H1 (cell line): ENCODE measurements at regions not wholly inside any gene's neighbourhood (a gene's known extent, or its start where the extent isn't known, plus 50 kb on each side); places are given as distances from the start of the nearest gene placed in this dataset.

Experiments
- CTCF ChIA-PET: fragments of 300-600 bp; sonication (Branson Sonifier 250); formaldehyde crosslinking; loops from one replicate; lab custom pipeline; 2021; ENCODE audit not compliant: partially characterized antibody; lab: Charles Lee
- POLR2A ChIA-PET: fragments of 300-600 bp; sonication (Branson Sonifier 250); formaldehyde crosslinking; loops from one replicate; lab custom pipeline; 2021; ENCODE audit warnings: inconsistent platforms; ENCODE audit not compliant: partially characterized antibody; lab: Charles Lee
- DNase-seq, 2 experiments: peaks; one replicate each; pipeline versions ENCODE4 v3.0.0 to v3.0.0-alpha.2; 2010 to 2022; ENCODE audit warnings: low spot score in 2 of 2, low read depth in 1 of 2, mixed read lengths in 1 of 2
- FAIRE-seq: peaks from 2 replicates; lab custom pipeline; 2011; peaks lifted over from hg19 to GRCh38; lab: Jason Lieb, UNC
- H2AFZ ChIP-seq: 2 replicates; pipeline ENCODE4 v1.8.1; 2012; ENCODE audit warnings: low read length, inconsistent platforms
- H2AK5ac ChIP-seq: 2 replicates; pipeline ENCODE4 v1.6.1; 2013; ENCODE audit warnings: low read depth, low read length
- H2BK120ac ChIP-seq: replicated peaks from 2 replicates; pipeline ENCODE3; 2013; ENCODE audit warnings: low read depth, low read length, inconsistent platforms
- H2BK12ac ChIP-seq: 2 replicates; pipeline ENCODE4 v1.6.1; 2013; ENCODE audit warnings: low read depth, low read length
- H2BK15ac ChIP-seq: 2 replicates; pipeline ENCODE4 v1.6.1; 2013; ENCODE audit warnings: low read length
- H2BK20ac ChIP-seq: 2 replicates; pipeline ENCODE4 v1.6.1; 2013; ENCODE audit warnings: low read length
- H2BK5ac ChIP-seq: 2 replicates; pipeline ENCODE4 v1.6.1; 2013; ENCODE audit warnings: low read depth, low read length
- H3K14ac ChIP-seq: 2 replicates; pipeline ENCODE4 v1.6.1; 2013; ENCODE audit warnings: inconsistent platforms; ENCODE audit not compliant: insufficient read length
- H3K18ac ChIP-seq: 2 replicates; pipeline ENCODE4 v1.6.1; 2013; ENCODE audit warnings: low read length; ENCODE audit errors: extremely low read depth
- H3K23ac ChIP-seq: 2 replicates; pipeline ENCODE4 v1.6.1; 2013; ENCODE audit warnings: inconsistent platforms; ENCODE audit not compliant: insufficient read length
- H3K23me2 ChIP-seq: 2 replicates; pipeline ENCODE4 v1.6.1; 2013; ENCODE audit warnings: low read depth, low read length
- H3K27ac ChIP-seq: 2 replicates; pipeline ENCODE4 v1.6.1; 2011; ENCODE audit warnings: low read depth, low read length, inconsistent platforms
- H3K27me3 ChIP-seq, 4 experiments: replicated peaks in 1 of 4; 1 replicate in 1 of 4; 2 replicates in 3 of 4; pipeline versions ENCODE4 v1.6.1 to v1.8.1; 2011 to 2013; ENCODE audit warnings: low read length in 3 of 4, mild to moderate bottlenecking in 3 of 4, inconsistent platforms in 2 of 4, mixed read lengths in 2 of 4, moderate library complexity in 1 of 4; ENCODE audit not compliant: control insufficient read depth in 3 of 4, insufficient read depth in 3 of 4; ENCODE audit errors: extremely low read depth in 1 of 4
- H3K36me3 ChIP-seq, 4 experiments: 2 replicates each; pipeline versions ENCODE4 v1.6.1 to v1.8.1; 2011 to 2013; ENCODE audit warnings: mild to moderate bottlenecking in 4 of 4, low read length in 3 of 4, moderate library complexity in 2 of 4, control low read depth in 1 of 4, inconsistent platforms in 1 of 4; ENCODE audit not compliant: insufficient read depth in 4 of 4, control insufficient read depth in 2 of 4
- H3K4ac ChIP-seq: replicated peaks from 2 replicates; pipeline ENCODE3; 2013; ENCODE audit warnings: low read length, low read depth, mixed read lengths, inconsistent platforms; ENCODE audit not compliant: insufficient read length
- H3K4me1 ChIP-seq, 4 experiments: replicated peaks in 1 of 4; 1 replicate in 1 of 4; 2 replicates in 3 of 4; pipeline versions ENCODE4 v1.6.1 to v1.8.1; 2011 to 2013; ENCODE audit warnings: low read length in 3 of 4, inconsistent platforms in 2 of 4, mixed read lengths in 1 of 4; ENCODE audit not compliant: insufficient read depth in 4 of 4, control insufficient read depth in 3 of 4
- H3K4me2 ChIP-seq, 2 experiments: 2 replicates each; pipeline versions ENCODE4 v1.6.1 to v1.8.1; 2011 to 2013; ENCODE audit warnings: low read depth in 2 of 2, low read length in 2 of 2, control low read depth in 1 of 2, inconsistent platforms in 1 of 2, mild to moderate bottlenecking in 1 of 2; ENCODE audit not compliant: insufficient read depth in 1 of 2
- H3K4me3 ChIP-seq, 4 experiments: fragments of 200-600, 300-600 bp in 1 of 4; sonication (generic), shearing (Covaris generic), sonication (Bioruptor Twin) in 1 of 4; 2 replicates each; pipeline versions ENCODE4 v1.5.1 to v1.8.1; 2011 to 2016; ENCODE audit warnings: low read length in 4 of 4, low read depth in 3 of 4, control low read depth in 2 of 4, inconsistent platforms in 2 of 4, mild to moderate bottlenecking in 2 of 4, mixed read lengths in 1 of 4, moderate library complexity in 1 of 4; ENCODE audit not compliant: insufficient read depth in 2 of 4; ENCODE audit errors: extremely low read depth in 1 of 4
- H3K56ac ChIP-seq: replicated peaks from 2 replicates; pipeline ENCODE3; 2013; ENCODE audit warnings: low read depth, mild to moderate bottlenecking, mixed read lengths, low read length, inconsistent platforms; ENCODE audit not compliant: insufficient read length
- H3K79me1 ChIP-seq: 2 replicates; pipeline ENCODE4 v1.6.1; 2013; ENCODE audit warnings: low read depth, low read length, control low read depth
- H3K79me2 ChIP-seq, 2 experiments: 2 replicates each; pipeline versions ENCODE4 v1.6.1 to v1.8.1; 2012 to 2013; ENCODE audit warnings: low read length in 2 of 2, mild to moderate bottlenecking in 2 of 2, inconsistent platforms in 1 of 2; ENCODE audit not compliant: insufficient read depth in 2 of 2, control insufficient read depth in 1 of 2
- H3K9ac ChIP-seq, 4 experiments: replicated peaks in 1 of 4; 1 replicate in 1 of 4; 2 replicates in 3 of 4; pipeline versions ENCODE4 v1.6.1 to v1.8.1; 2011 to 2013; ENCODE audit warnings: low read depth in 3 of 4, low read length in 3 of 4, control low read depth in 2 of 4, mild to moderate bottlenecking in 2 of 4, moderate library complexity in 2 of 4, inconsistent platforms in 1 of 4; ENCODE audit errors: extremely low read depth in 1 of 4
- H3K9me3 ChIP-seq, 2 experiments: 2 replicates each; pipeline versions ENCODE4 v1.6.1 to v1.8.1; 2012 to 2013; ENCODE audit warnings: mild to moderate bottlenecking in 2 of 2, moderate library complexity in 2 of 2, control low read depth in 1 of 2, inconsistent platforms in 1 of 2, low read depth in 1 of 2, low read length in 1 of 2, mixed read lengths in 1 of 2; ENCODE audit not compliant: insufficient read depth in 2 of 2
- H4K20me1 ChIP-seq, 2 experiments: replicated peaks in 1 of 2; 2 replicates each; pipeline versions ENCODE3 to v1.8.1; 2011 to 2013; ENCODE audit warnings: inconsistent platforms in 2 of 2, low read length in 2 of 2, mild to moderate bottlenecking in 1 of 2; ENCODE audit not compliant: insufficient read depth in 2 of 2, control insufficient read depth in 1 of 2
- H4K5ac ChIP-seq: 2 replicates; pipeline ENCODE4 v1.6.1; 2013; ENCODE audit warnings: low read length, low read depth, mixed read lengths, inconsistent platforms; ENCODE audit not compliant: insufficient read length
- H4K8ac ChIP-seq: 2 replicates; pipeline ENCODE4 v1.8.0; 2013; ENCODE audit warnings: mild to moderate bottlenecking, moderate library complexity, low read length, inconsistent platforms; ENCODE audit not compliant: insufficient read depth; ENCODE audit errors: extremely low read depth
- H4K91ac ChIP-seq: replicated peaks from 2 replicates; pipeline ENCODE3; 2013; ENCODE audit warnings: low read length, mixed read lengths, inconsistent platforms; ENCODE audit not compliant: insufficient read length
- ASH2L ChIP-seq: fragments of 200-600, 300-600 bp; sonication (generic); IDR thresholded peaks from one replicate; pipeline ENCODE4 v1.7.1; 2017; ENCODE audit warnings: low read length
- CEBPB ChIP-seq: IDR thresholded peaks from 2 replicates; pipeline ENCODE4 v1.6.1; 2012; ENCODE audit warnings: low read depth, low read length
- FOSL1 ChIP-seq: IDR thresholded peaks from 2 replicates; pipeline ENCODE4 v1.6.1; 2011; ENCODE audit warnings: mild to moderate bottlenecking, low read depth, low read length, moderate library complexity; ENCODE audit not compliant: insufficient read depth
- PHF8 ChIP-seq: fragments of 200-600 bp; sonication (generic); conservative IDR thresholded peaks from 2 replicates; pipeline ENCODE4 v1.7.1; 2012; ENCODE audit warnings: low read depth, mild to moderate bottlenecking, inconsistent platforms, low read length, moderate library complexity
- SUZ12 ChIP-seq: fragments of 200-600 bp; sonication (generic); IDR thresholded peaks from 2 replicates; pipeline ENCODE4 v1.6.1; 2012; ENCODE audit warnings: mild to moderate bottlenecking, inconsistent platforms, low read length, moderate library complexity, mixed read lengths
- WGBS, 2 experiments: shearing (Covaris generic) in 1 of 2; methylation state at CpG; one replicate each; pipeline versions ENCODE4 v1.1.6 to v1.1.7; 2013 to 2015; ENCODE audit warnings: low lambda C conversion rate in 2 of 2, mixed read lengths in 2 of 2, inconsistent platforms in 1 of 2, low coverage in 1 of 2, missing lambda C conversion rate in 1 of 2; ENCODE audit not compliant: insufficient replicate concordance in 2 of 2, insufficient coverage in 1 of 2, insufficient read length in 1 of 2; ENCODE audit errors: extremely low coverage in 1 of 2, missing lambda C conversion rate in 1 of 2; 5-methylcytosine and 5-hydroxymethylcytosine counted together

GRCh38 chr1:208691012-208691411 is 446.8 kb upstream of the PLXNA2 start:
- H3K14ac ChIP-seq: no peak overlapping the region
- no peak overlapping the region for H4K91ac ChIP-seq
- 83% methylated on average over 3 of the region's 3 CpGs; no CpG with 5 or more reads in 1 of the 2 experiments for WGBS, 2 experiments
- no peak for DNase-seq
- no peak overlapping the region for H2BK20ac ChIP-seq
- H3K79me1 ChIP-seq: no peaks in the 10 kb centered on the region
- H3K23ac ChIP-seq: no peak overlapping the region
- H2BK15ac ChIP-seq: no peak overlapping the region
- FAIRE-seq: no peak
- POLR2A ChIA-PET: no interaction called here
- H2AFZ ChIP-seq: no peak overlapping the region
- no peak overlapping the region for H3K18ac ChIP-seq
- H3K4me3 ChIP-seq: no peak overlapping the region
- no peak overlapping the region for H2AK5ac ChIP-seq
- no peaks in the 10 kb centered on the region for H3K27me3 ChIP-seq
- CTCF ChIA-PET: interaction anchor here (2.3 kb wide), 1 partner anchor 8 kb away, joined by 7 read pairs; no protein-coding TSS in a partner anchor
- no peak overlapping the region for H3K4ac ChIP-seq
- no peaks in the 10 kb centered on the region for H3K36me3 ChIP-seq
- TF ChIP-seq SUZ12: no peak
- no peak for TF ChIP-seq FOSL1
- no peak for TF ChIP-seq CEBPB
- no peak for TF ChIP-seq ASH2L
- no peak for TF ChIP-seq PHF8
- no peaks in the 10 kb centered on the region for H4K20me1 ChIP-seq
- H4K8ac ChIP-seq: no peak overlapping the region
- no peaks in the 10 kb centered on the region for H3K23me2 ChIP-seq
- H3K4me2 ChIP-seq: no peak overlapping the region
- H3K9ac ChIP-seq: no peak overlapping the region
- H2BK12ac ChIP-seq: no peak overlapping the region
- no peaks in the 10 kb centered on the region for H3K79me2 ChIP-seq
- no peak overlapping the region for H4K5ac ChIP-seq
- H2BK5ac ChIP-seq: no peak overlapping the region
- H2BK120ac ChIP-seq: no peak overlapping the region
- H3K27ac ChIP-seq: no peak overlapping the region
- no peak overlapping the region for H3K56ac ChIP-seq
- H3K9me3 ChIP-seq: no peaks in the 10 kb centered on the region; a peak in 1 of 4 replicates
- no peaks in the 10 kb centered on the region for H3K4me1 ChIP-seq
